NCI-H510A (cell line): ENCODE measurements at regions not wholly inside any gene's neighbourhood (a gene's known extent, or its start where the extent isn't known, plus 50 kb on each side); places are given as distances from the start of the nearest gene placed in this dataset.
"Not testable (repeated sequence)": the region's sequence is repeated elsewhere in the genome, so short reads cannot be mapped to it uniquely, and the experiment has no call there.

Source experiments
- DNase-seq: peaks from one replicate; lab custom pipeline; 2025; lab: John Stamatoyannopoulos, UW

GRCh38 chr2:155902635-155903034 is 429.9 kb downstream of the NR4A2 start:
- no peak for DNase-seq

- no peak for DNase-seq
Observed at GRCh38 chr2:155895016-155895415, 437.5 kb downstream of the NR4A2 start.

GRCh38 chr2:155880382-155880781 is 452.1 kb downstream of the NR4A2 start:
- not testable (repeated sequence) for DNase-seq

GRCh38 chr2:155879900-155880299 is 452.6 kb downstream of the NR4A2 start:
- not testable (repeated sequence) for DNase-seq

GRCh38 chr2:155872396-155872795 is 460.1 kb downstream of the NR4A2 start:
- no peak for DNase-seq

- no peak for DNase-seq
Observed at GRCh38 chr2:155871940-155872339, 460.6 kb downstream of the NR4A2 start.

- DNase-seq: no peak
Observed at GRCh38 chr2:155867564-155867963, 465.0 kb downstream of the NR4A2 start.

- no peak for DNase-seq
Observed at GRCh38 chr2:155866477-155866876, 466.0 kb downstream of the NR4A2 start.

GRCh38 chr2:155852156-155852555 is 480.4 kb downstream of the NR4A2 start:
- no peak for DNase-seq

GRCh38 chr2:155846259-155846658 is 486.3 kb downstream of the NR4A2 start:
- no peak for DNase-seq

- no peak for DNase-seq
Observed at GRCh38 chr2:155844461-155844860, 488.1 kb downstream of the NR4A2 start.

- DNase-seq: no peak
Observed at GRCh38 chr2:155842103-155842502, 490.4 kb downstream of the NR4A2 start.

GRCh38 chr2:155841442-155841841 is 491.1 kb downstream of the NR4A2 start:
- DNase-seq: no peak

GRCh38 chr2:155840661-155841060 is 491.9 kb downstream of the NR4A2 start:
- DNase-seq: no peak

- no peak for DNase-seq
Observed at GRCh38 chr2:155839991-155840390, 492.5 kb downstream of the NR4A2 start.

GRCh38 chr2:155839436-155839835 is 493.1 kb downstream of the NR4A2 start:
- DNase-seq: no peak

- no peak for DNase-seq
Observed at GRCh38 chr2:155836439-155836838, 496.1 kb downstream of the NR4A2 start.

- no peak for DNase-seq
Observed at GRCh38 chr2:155830817-155831579, 501.5 kb downstream of the NR4A2 start.

- DNase-seq: no peak
Observed at GRCh38 chr2:155830351-155830750, 502.2 kb downstream of the NR4A2 start.

- no peak for DNase-seq
Observed at GRCh38 chr2:155825876-155826275, 506.6 kb downstream of the NR4A2 start.

GRCh38 chr2:155815851-155816250 is 516.7 kb downstream of the NR4A2 start:
- DNase-seq: peak; percentile 2

GRCh38 chr2:155815275-155815674 is 517.2 kb downstream of the NR4A2 start:
- no peak for DNase-seq

GRCh38 chr2:155810411-155810810 is 522.1 kb downstream of the NR4A2 start:
- no peak for DNase-seq

- no peak for DNase-seq
Observed at GRCh38 chr2:155802888-155803287, 529.6 kb downstream of the NR4A2 start.
